ENCODE measurements at regions not wholly inside any gene's neighbourhood (a gene's known extent, or its start where the extent isn't known, plus 50 kb on each side); places are given as distances from the start of the nearest gene placed in this dataset.

DNA sequence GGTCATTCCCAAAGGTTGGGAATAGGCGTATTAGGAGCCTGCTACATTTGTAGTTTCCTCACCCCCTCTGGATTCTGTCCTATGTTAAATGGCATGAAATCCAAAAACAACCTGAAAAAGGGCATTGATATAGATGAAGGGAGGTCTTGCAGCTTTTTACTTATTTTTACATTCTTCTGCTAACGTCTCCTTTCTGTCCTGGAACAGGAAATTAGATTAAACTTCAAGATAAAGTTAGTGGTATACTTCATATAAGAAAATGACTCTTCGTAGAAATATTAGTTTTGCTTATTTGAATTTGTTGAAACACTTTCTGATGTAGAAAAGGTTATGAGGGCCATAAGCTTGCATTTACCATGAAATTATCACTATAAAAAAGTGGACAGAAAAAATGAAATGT lies 694.5 kb downstream of the ADCYAP1 start:
- H3F3A ChIP-seq (replicated peaks; ENCODE audit: insufficient read depth): no peaks in the 10 kb centered on the region
- ChIA-PET CTCF (interaction anchor here (6.8 kb wide), 1 partner anchor 13 kb away, joined by 33 read pairs; no protein-coding TSS in a partner anchor), POLR2A (no interaction called here)
- no peaks in the 10 kb centered on the region for H3K79me2 ChIP-seq (ENCODE audit: insufficient read depth)
- no peak for TF ChIP-seq RXRA (IDR thresholded peaks at IDR 0.05; ENCODE audit: borderline replicate concordance, low read depth)
- no peak for TF ChIP-seq GATA2 (CRISPR knock-in tag; IDR thresholded peaks at IDR 0.05)
- no peak for TF ChIP-seq MEF2A (IDR thresholded peaks at IDR 0.05; ENCODE audit: borderline replicate concordance, low read depth)
- TF ChIP-seq, protein P1, sequence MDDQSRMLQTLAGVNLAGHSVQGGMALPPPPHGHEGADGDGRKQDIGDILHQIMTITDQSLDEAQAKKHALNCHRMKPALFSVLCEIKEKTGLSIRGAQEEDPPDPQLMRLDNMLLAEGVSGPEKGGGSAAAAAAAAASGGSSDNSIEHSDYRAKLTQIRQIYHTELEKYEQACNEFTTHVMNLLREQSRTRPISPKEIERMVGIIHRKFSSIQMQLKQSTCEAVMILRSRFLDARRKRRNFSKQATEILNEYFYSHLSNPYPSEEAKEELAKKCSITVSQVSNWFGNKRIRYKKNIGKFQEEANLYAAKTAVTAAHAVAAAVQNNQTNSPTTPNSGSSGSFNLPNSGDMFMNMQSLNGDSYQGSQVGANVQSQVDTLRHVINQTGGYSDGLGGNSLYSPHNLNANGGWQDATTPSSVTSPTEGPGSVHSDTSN (IDR thresholded peaks at IDR 0.05): no peak
- 4% methylated on average over 3 of the region's 3 CpGs for WGBS (ENCODE audit: low lambda C conversion rate)
- H3K4me3 ChIP-seq (ENCODE audit: low read depth in 2 of 2, low read length in 1 of 2): no peak overlapping the region
- no peak overlapping the region for H3K4me2 ChIP-seq
- H3K27me3 ChIP-seq (ENCODE audit: insufficient read depth): no peaks in the 10 kb centered on the region
- H4K20me1 ChIP-seq (ENCODE audit: insufficient read depth): no peaks in the 10 kb centered on the region
- H3K4me1 ChIP-seq (ENCODE audit: control insufficient read depth in 1 of 2, insufficient read depth in 2 of 2, low read depth in 1 of 2, low read length in 1 of 2): no peaks in the 10 kb centered on the region
- no peaks in the 10 kb centered on the region for H3K9me3 ChIP-seq
- H3K36me3 ChIP-seq (replicated peaks in 1 of 2; ENCODE audit: control insufficient read depth in 1 of 2, insufficient read depth in 2 of 2, low read length in 1 of 2): no peaks in the 10 kb centered on the region
- DNase-seq: no peak
- H3K9ac ChIP-seq: no peak overlapping the region
- no peak overlapping the region for H3K27ac ChIP-seq (ENCODE audit: low read depth in 2 of 2, low read length in 1 of 2)
- H2AFZ ChIP-seq (ENCODE audit: low read depth): no peak overlapping the region
- no peaks in the 10 kb centered on the region for H3K9me2 ChIP-seq

DNA sequence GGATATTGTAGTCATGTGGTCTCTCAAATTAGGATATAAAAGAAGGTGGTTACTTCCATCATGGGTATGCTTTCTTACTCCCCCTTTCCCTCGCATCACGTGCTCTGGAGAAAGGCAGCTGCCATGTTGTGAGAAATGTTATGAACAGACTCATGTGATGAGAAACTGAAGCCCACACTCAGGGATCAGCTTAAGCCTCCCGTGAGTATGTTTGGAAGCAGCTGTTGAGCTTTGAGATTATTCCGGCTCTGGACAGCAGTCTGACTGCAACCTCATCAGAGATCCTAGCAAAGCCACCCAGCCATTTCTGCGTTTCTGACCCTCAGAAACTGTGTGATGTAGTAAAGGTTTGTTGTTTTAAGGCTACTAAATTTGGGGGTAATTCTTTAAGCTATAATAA lies 700.1 kb downstream of the ADCYAP1 start:
- WGBS (ENCODE audit: low lambda C conversion rate): 14% methylated on average over 5 of the region's 5 CpGs
- H3K4me2 ChIP-seq: no peak overlapping the region
- H3K9me3 ChIP-seq: no peaks in the 10 kb centered on the region
- no peaks in the 10 kb centered on the region for H3K36me3 ChIP-seq (replicated peaks in 1 of 2; ENCODE audit: control insufficient read depth in 1 of 2, insufficient read depth in 2 of 2, low read length in 1 of 2)
- no peaks in the 10 kb centered on the region for H3K9me2 ChIP-seq
- ChIA-PET POLR2A (no interaction called here), CTCF (interaction anchor here (1.6 kb wide), 1 partner anchor 19 kb away, joined by 5 read pairs; no protein-coding TSS in a partner anchor)
- no peak for TF ChIP-seq YY1 (IDR thresholded peaks at IDR 0.05; ENCODE audit: low read depth)
- TF ChIP-seq, protein P2, sequence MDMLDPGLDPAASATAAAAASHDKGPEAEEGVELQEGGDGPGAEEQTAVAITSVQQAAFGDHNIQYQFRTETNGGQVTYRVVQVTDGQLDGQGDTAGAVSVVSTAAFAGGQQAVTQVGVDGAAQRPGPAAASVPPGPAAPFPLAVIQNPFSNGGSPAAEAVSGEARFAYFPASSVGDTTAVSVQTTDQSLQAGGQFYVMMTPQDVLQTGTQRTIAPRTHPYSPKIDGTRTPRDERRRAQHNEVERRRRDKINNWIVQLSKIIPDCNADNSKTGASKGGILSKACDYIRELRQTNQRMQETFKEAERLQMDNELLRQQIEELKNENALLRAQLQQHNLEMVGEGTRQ (IDR thresholded peaks at IDR 0.05; ENCODE audit: borderline replicate concordance, low read depth, low read length): no peak
- no peak for TF ChIP-seq MXI1 (IDR thresholded peaks at IDR 0.05; ENCODE audit: low read depth, low read length)
- TF ChIP-seq SMC3 (IDR thresholded peaks at IDR 0.05; ENCODE audit: low read depth, low read length): no peak
- no peak for TF ChIP-seq NFIC (IDR thresholded peaks at IDR 0.05; ENCODE audit: borderline replicate concordance)
- TF ChIP-seq EZH2phosphoT487 (IDR thresholded peaks at IDR 0.05; ENCODE audit: borderline replicate concordance, low read depth): no peak
- TF ChIP-seq, protein P3, sequence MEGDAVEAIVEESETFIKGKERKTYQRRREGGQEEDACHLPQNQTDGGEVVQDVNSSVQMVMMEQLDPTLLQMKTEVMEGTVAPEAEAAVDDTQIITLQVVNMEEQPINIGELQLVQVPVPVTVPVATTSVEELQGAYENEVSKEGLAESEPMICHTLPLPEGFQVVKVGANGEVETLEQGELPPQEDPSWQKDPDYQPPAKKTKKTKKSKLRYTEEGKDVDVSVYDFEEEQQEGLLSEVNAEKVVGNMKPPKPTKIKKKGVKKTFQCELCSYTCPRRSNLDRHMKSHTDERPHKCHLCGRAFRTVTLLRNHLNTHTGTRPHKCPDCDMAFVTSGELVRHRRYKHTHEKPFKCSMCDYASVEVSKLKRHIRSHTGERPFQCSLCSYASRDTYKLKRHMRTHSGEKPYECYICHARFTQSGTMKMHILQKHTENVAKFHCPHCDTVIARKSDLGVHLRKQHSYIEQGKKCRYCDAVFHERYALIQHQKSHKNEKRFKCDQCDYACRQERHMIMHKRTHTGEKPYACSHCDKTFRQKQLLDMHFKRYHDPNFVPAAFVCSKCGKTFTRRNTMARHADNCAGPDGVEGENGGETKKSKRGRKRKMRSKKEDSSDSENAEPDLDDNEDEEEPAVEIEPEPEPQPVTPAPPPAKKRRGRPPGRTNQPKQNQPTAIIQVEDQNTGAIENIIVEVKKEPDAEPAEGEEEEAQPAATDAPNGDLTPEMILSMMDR (IDR thresholded peaks at IDR 0.05): no peak
- TF ChIP-seq, protein P4, sequence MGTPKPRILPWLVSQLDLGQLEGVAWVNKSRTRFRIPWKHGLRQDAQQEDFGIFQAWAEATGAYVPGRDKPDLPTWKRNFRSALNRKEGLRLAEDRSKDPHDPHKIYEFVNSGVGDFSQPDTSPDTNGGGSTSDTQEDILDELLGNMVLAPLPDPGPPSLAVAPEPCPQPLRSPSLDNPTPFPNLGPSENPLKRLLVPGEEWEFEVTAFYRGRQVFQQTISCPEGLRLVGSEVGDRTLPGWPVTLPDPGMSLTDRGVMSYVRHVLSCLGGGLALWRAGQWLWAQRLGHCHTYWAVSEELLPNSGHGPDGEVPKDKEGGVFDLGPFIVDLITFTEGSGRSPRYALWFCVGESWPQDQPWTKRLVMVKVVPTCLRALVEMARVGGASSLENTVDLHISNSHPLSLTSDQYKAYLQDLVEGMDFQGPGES (IDR thresholded peaks at IDR 0.05; ENCODE audit: low read depth, low read length): no peak
- no peak for TF ChIP-seq TAF1 (IDR thresholded peaks at IDR 0.05; ENCODE audit: borderline replicate concordance, low read depth, low read length)
- no peak for TF ChIP-seq POLR2AphosphoS5 (IDR thresholded peaks at IDR 0.05; ENCODE audit: low read depth, low read length)
- TF ChIP-seq FOSL2 (IDR thresholded peaks at IDR 0.05; ENCODE audit: borderline replicate concordance, low read depth): no peak
- TF ChIP-seq, protein P1 (IDR thresholded peaks at IDR 0.05): no peak
- TF ChIP-seq GABPA (IDR thresholded peaks at IDR 0.05; ENCODE audit: low read depth): no peak
- no peaks in the 10 kb centered on the region for H3F3A ChIP-seq (replicated peaks; ENCODE audit: insufficient read depth)
- no peaks in the 10 kb centered on the region for H3K79me2 ChIP-seq (ENCODE audit: insufficient read depth)
- DNase-seq: no peak
- no peaks in the 10 kb centered on the region for H3K27me3 ChIP-seq (ENCODE audit: insufficient read depth)
- no peak overlapping the region for H3K9ac ChIP-seq
- no peaks in the 10 kb centered on the region for H3K4me1 ChIP-seq (ENCODE audit: control insufficient read depth in 1 of 2, insufficient read depth in 2 of 2, low read depth in 1 of 2, low read length in 1 of 2)
- H3K4me3 ChIP-seq (ENCODE audit: low read depth in 2 of 2, low read length in 1 of 2): no peak overlapping the region
- no peak overlapping the region for H3K27ac ChIP-seq (ENCODE audit: low read depth in 2 of 2, low read length in 1 of 2)
- no peaks in the 10 kb centered on the region for H4K20me1 ChIP-seq (ENCODE audit: insufficient read depth)
- no peak overlapping the region for H2AFZ ChIP-seq (ENCODE audit: low read depth)

All from SK-N-SH (cell line).